WTC11 (cell line): ENCODE measurements at regions not wholly inside any gene's neighbourhood (a gene's known extent, or its start where the extent isn't known, plus 50 kb on each side); places are given as distances from the start of the nearest gene placed in this dataset.

Source experiments
- ATAC-seq: fragments of 200-7000 bp; cut with Tn5 transposase; 2 replicates; pipeline ENCODE4 v1.10.0; 2021; ENCODE audit warnings: mild to moderate bottlenecking, moderate library complexity
- CTCF ChIA-PET: fragments of 300-600 bp; sonication (Branson Sonifier 250); formaldehyde crosslinking; loops from one replicate; lab custom pipeline; 2021; ENCODE audit warnings: antibody characterized with exemption; lab: Charles Lee
- POLR2A ChIA-PET: fragments of 350-600 bp; sonication (Branson Sonifier 250); formaldehyde crosslinking; loops from one replicate; lab custom pipeline; 2021; ENCODE audit warnings: antibody characterized with exemption; lab: Charles Lee
- DNase-seq: peaks from one replicate; pipeline ENCODE4 v3.0.0; 2021; ENCODE audit warnings: low spot score
- H3K27ac Mint-ChIP-seq: 2 replicates; pipeline ENCODE4 v1.8.0; 2021; ENCODE audit warnings: mixed read lengths
- H3K27me3 Mint-ChIP-seq: 2 replicates; pipeline ENCODE4 v1.8.0; 2021; ENCODE audit warnings: low read depth, mild to moderate bottlenecking, moderate library complexity, mixed read lengths
- H3K36me3 Mint-ChIP-seq: 2 replicates; pipeline ENCODE4 v1.8.0; 2021; ENCODE audit warnings: mixed read lengths
- H3K4me1 Mint-ChIP-seq: 2 replicates; pipeline ENCODE4 v1.8.0; 2022; ENCODE audit warnings: mixed read lengths
- H3K4me3 Mint-ChIP-seq: 2 replicates; pipeline ENCODE4 v1.8.0; 2021; ENCODE audit warnings: mild to moderate bottlenecking, moderate library complexity, mixed read lengths
- H3K9me3 Mint-ChIP-seq: 2 replicates; pipeline ENCODE4 v1.8.0; 2021; ENCODE audit warnings: mixed read lengths
- ARID4B ChIP-seq: sonication (generic); formaldehyde crosslinking; IDR thresholded peaks from 2 replicates; pipeline ENCODE4 v1.8.0; 2023; ENCODE audit warnings: missing genetic modification reagents, mild to moderate bottlenecking, borderline replicate concordance
- E2F4 ChIP-seq: sonication (generic); formaldehyde crosslinking; IDR thresholded peaks from 2 replicates; pipeline ENCODE4 v1.8.1; 2022; ENCODE audit warnings: low read depth, mild to moderate bottlenecking, moderate library complexity, missing genetic modification reagents, borderline replicate concordance
- GRHL2 ChIP-seq: fragments of 250-450 bp; sonication (Bioruptor Pico); IDR thresholded peaks from 2 replicates; pipeline ENCODE4 v1.8.0; 2022; ENCODE audit warnings: mild to moderate bottlenecking, moderate library complexity; ENCODE audit not compliant: insufficient replicate concordance, severe bottlenecking
- GTF2I ChIP-seq: fragments of 250-450 bp; sonication (Bioruptor Pico); conservative IDR thresholded peaks from 2 replicates; pipeline ENCODE4 v1.4.0; 2021; ENCODE audit warnings: mild to moderate bottlenecking
- HMGA2 ChIP-seq: fragments of 250-450 bp; sonication (Bioruptor Pico); IDR thresholded peaks from 2 replicates; pipeline ENCODE4 v1.4.0; 2021; ENCODE audit warnings: mild to moderate bottlenecking, moderate library complexity
- HMGXB4 ChIP-seq: sonication (generic); formaldehyde crosslinking; IDR thresholded peaks from 2 replicates; pipeline ENCODE4 v1.8.1; 2023; ENCODE audit warnings: mild to moderate bottlenecking, moderate library complexity, missing genetic modification reagents
- IRF1 ChIP-seq: sonication (generic); formaldehyde crosslinking; IDR thresholded peaks from 2 replicates; pipeline ENCODE4 v1.8.0; 2023; ENCODE audit warnings: missing genetic modification reagents
- IRF2 ChIP-seq: sonication (generic); formaldehyde crosslinking; IDR thresholded peaks from 2 replicates; pipeline ENCODE4 v1.8.0; 2022; ENCODE audit warnings: low read depth, missing genetic modification reagents, borderline replicate concordance
- JUN ChIP-seq: sonication (generic); formaldehyde crosslinking; IDR thresholded peaks from 2 replicates; pipeline ENCODE4 v1.8.0; 2023; ENCODE audit warnings: mild to moderate bottlenecking, missing genetic modification reagents
- NR3C1 ChIP-seq: sonication (generic); formaldehyde crosslinking; conservative IDR thresholded peaks from 2 replicates; pipeline ENCODE4 v1.8.1; 2023; ENCODE audit warnings: low read depth, mild to moderate bottlenecking, missing genetic modification reagents
- TP53 ChIP-seq: sonication (generic); formaldehyde crosslinking; IDR thresholded peaks from 2 replicates; pipeline ENCODE4 v1.8.1; 2023; ENCODE audit warnings: mild to moderate bottlenecking, missing genetic modification reagents
- ZNF532 ChIP-seq: fragments of 250-450 bp; sonication (Bioruptor Pico); IDR thresholded peaks from 2 replicates; pipeline ENCODE4 v1.9.0; 2021; ENCODE audit warnings: mild to moderate bottlenecking, borderline replicate concordance

- no peak for TF ChIP-seq HMGXB4 (CRISPR knock-in tag)
- no peak for TF ChIP-seq ZNF532 (CRISPR knock-in tag)
- no peak for TF ChIP-seq GRHL2 (CRISPR knock-in tag)
- no peak for TF ChIP-seq NR3C1 (CRISPR knock-in tag)
- TF ChIP-seq HMGA2 (CRISPR knock-in tag), result no peak
- no peak for TF ChIP-seq GTF2I (CRISPR knock-in tag)
Measured at GRCh38 chr4:150018257-150018656, 60.0 kb upstream of the DCLK2 start (continued).

GRCh38 chr4:150021483-150021882 lies 56.8 kb upstream of the DCLK2 start:
- TF ChIP-seq TP53 (CRISPR knock-in tag) (no peak), IRF1 (CRISPR knock-in tag) (no peak), E2F4 (CRISPR knock-in tag) (no peak), JUN (CRISPR knock-in tag) (no peak), HMGXB4 (CRISPR knock-in tag) (no peak)
- no peaks in the 10 kb centered on the region; the same call in 1 of the 2 replicates for H3K27me3 Mint-ChIP-seq
- H3K27ac Mint-ChIP-seq, result no peak overlapping the region
- peaks cover 17% of the 10 kb centered on the region for H3K9me3 Mint-ChIP-seq
- DNase-seq (no peak), ATAC-seq (no peak)
- H3K36me3 Mint-ChIP-seq, result peaks cover 6% of the 10 kb centered on the region
- POLR2A ChIA-PET, result no interaction called here
- CTCF ChIA-PET, result no interaction called here
- peaks cover 14% of the 10 kb centered on the region for H3K4me1 Mint-ChIP-seq
- H3K4me3 Mint-ChIP-seq, result no peak overlapping the region

- Mint-ChIP-seq H3K27me3 (peaks cover 2% of the 10 kb centered on the region; the same call in 1 of the 2 replicates), H3K4me3 (no peak overlapping the region), H3K4me1 (peaks cover 14% of the 10 kb centered on the region), H3K27ac (no peak overlapping the region), H3K36me3 (peaks cover 22% of the 10 kb centered on the region), H3K9me3 (peaks cover 27% of the 10 kb centered on the region)
- DNase-seq, result no peak
- CTCF ChIA-PET, result interaction anchor here (0.6 to 1.6 kb wide), 2 partner anchors 176 to 219 kb away, joined by 3 to 5 read pairs; no protein-coding TSS in a partner anchor
- no peak for ATAC-seq
- POLR2A ChIA-PET, result no interaction called here
- TF ChIP-seq HMGXB4 (CRISPR knock-in tag) (no peak), ARID4B (CRISPR knock-in tag) (no peak), IRF2 (CRISPR knock-in tag) (no peak)
Measured at GRCh38 chr4:150023489-150023888, 54.8 kb upstream of the DCLK2 start.
